GM12873 (cell line): ENCODE measurements at regions not wholly inside any gene's neighbourhood (a gene's known extent, or its start where the extent isn't known, plus 50 kb on each side); places are given as distances from the start of the nearest gene placed in this dataset.

Experiments used
- TF ChIP-seq, protein P1 (sequence below): IDR thresholded peaks from 2 replicates; pipeline ENCODE4 v1.5.1; 2012; ENCODE audit warnings: low read depth, mild to moderate bottlenecking, moderate library complexity, low read length, control low read depth; ENCODE audit not compliant: insufficient read depth; ENCODE audit errors: missing control alignments

DNA sequence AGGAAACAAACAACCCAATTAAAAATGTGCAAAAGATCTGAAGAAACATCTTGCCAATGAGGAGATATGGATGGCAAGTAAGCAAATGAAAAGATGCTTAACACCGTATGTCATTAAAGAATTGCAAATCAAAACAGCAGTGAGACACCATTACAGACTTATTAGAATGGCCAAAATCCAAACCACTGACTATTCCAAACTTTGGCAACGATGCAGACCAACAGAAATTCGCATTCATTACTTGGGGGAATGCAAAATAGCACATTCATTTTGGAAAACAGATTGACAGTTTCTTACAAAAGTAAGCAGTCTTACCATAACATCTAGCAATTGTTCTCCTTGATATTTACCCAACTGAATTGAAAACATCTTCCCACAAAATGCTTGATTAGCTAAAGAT, 1118.7 kb downstream of the SUCLG1 start:
- TF ChIP-seq, protein P1, sequence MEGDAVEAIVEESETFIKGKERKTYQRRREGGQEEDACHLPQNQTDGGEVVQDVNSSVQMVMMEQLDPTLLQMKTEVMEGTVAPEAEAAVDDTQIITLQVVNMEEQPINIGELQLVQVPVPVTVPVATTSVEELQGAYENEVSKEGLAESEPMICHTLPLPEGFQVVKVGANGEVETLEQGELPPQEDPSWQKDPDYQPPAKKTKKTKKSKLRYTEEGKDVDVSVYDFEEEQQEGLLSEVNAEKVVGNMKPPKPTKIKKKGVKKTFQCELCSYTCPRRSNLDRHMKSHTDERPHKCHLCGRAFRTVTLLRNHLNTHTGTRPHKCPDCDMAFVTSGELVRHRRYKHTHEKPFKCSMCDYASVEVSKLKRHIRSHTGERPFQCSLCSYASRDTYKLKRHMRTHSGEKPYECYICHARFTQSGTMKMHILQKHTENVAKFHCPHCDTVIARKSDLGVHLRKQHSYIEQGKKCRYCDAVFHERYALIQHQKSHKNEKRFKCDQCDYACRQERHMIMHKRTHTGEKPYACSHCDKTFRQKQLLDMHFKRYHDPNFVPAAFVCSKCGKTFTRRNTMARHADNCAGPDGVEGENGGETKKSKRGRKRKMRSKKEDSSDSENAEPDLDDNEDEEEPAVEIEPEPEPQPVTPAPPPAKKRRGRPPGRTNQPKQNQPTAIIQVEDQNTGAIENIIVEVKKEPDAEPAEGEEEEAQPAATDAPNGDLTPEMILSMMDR = no peak

- TF ChIP-seq, protein P1 = no peak
Measured at GRCh38 chr2:83331810-83332209, 1127.3 kb downstream of the SUCLG1 start.

DNA sequence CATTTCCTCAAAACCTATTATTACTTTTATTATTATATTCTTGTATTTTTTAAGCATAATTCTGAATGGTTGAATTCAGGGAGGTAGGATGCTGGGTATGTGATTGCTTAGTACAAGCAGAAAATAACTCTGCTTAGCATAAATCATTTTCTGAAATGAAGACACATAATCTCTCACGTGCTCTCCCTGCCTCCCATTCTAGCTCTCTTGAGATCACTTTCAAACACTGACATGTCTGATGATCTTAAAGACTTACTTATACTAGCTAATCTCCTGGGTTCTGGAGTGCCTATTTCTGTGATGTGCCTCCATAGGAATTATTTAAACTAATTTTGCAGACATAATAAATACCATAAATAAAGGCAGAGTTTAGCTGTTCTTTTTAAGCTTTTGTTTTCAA, 1136.0 kb downstream of the SUCLG1 start:
- TF ChIP-seq, protein P1 = no peak

DNA sequence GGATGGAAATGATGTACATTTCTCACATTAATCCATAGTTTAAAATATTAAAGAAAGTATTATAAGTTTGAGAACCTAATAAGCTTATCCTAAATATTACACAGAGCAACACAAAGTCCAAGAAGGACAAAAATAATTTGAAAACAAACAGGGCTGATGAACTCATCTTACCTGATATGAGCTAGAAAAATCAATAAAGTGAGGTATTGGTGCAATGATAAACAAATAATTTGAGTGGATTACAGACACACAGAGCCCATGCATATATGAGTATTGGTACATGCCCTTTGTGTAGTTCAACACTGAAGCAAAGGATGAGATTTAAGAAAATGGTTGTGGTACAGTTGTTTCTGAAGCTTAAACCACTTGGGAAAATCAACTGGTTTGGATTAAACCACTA, 1139.0 kb downstream of the SUCLG1 start:
- TF ChIP-seq, protein P1 = no peak

GRCh38 chr2:83305758-83306378, 1153.2 kb downstream of the SUCLG1 start:
- TF ChIP-seq, protein P1 = no peak

DNA sequence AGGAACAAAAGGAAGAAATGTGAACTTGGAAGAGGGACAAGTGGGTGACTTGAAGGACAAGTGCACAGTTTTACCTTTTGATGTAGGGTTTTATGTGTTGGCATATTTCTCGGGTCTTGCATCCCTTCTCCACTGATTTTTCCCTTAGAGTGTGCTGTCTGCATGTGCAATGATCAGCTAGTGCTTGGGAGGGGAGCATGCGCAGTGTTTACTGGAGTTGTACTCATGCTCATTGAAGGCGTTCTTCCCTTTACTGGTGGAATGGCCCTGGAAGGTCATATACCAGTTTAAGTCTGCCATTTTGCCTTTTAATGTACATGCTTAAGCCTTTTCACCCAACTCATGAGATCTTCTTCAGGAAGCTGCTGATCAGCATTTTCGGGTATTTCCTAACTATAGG, 1168.0 kb downstream of the SUCLG1 start:
- TF ChIP-seq, protein P1 = no peak

- TF ChIP-seq, protein P1 = no peak
Measured at GRCh38 chr2:83282841-83283240, 1176.2 kb downstream of the SUCLG1 start.
